ENCODE measurements at regions not wholly inside any gene's neighbourhood (a gene's known extent, or its start where the extent isn't known, plus 50 kb on each side); places are given as distances from the start of the nearest gene placed in this dataset.

- no peak overlapping the region for H2AFZ ChIP-seq
- no peaks in the 10 kb centered on the region for H3K27me3 ChIP-seq (ENCODE audit: control insufficient read depth, insufficient read depth, low read length)
- H3K4me1 ChIP-seq, result no peaks in the 10 kb centered on the region
- no peaks in the 10 kb centered on the region for H3K36me3 ChIP-seq (ENCODE audit: control insufficient read depth, insufficient read depth, low read length)
- TF ChIP-seq CTCF (IDR thresholded peaks at IDR 0.05), result no peak
- no peak overlapping the region for H3K9ac ChIP-seq
- H3K4me3 ChIP-seq (ENCODE audit: low read depth, low read length), result no peak overlapping the region
- no peak overlapping the region for H3K27ac ChIP-seq
- H3K9me3 ChIP-seq (ENCODE audit: control insufficient read depth, low read length), result no peaks in the 10 kb centered on the region
- H3K79me2 ChIP-seq, result no peaks in the 10 kb centered on the region
- H3K4me2 ChIP-seq (ENCODE audit: low read length), result no peak overlapping the region
Measured at GRCh38 chr4:20504146-20504545, 196.1 kb upstream of the PACRGL start.

GRCh38 chr4:20505927-20506326, 194.3 kb upstream of the PACRGL start:
- Histone ChIP-seq H3K4me3 (ENCODE audit: low read depth, low read length) (no peak overlapping the region), H3K9me3 (ENCODE audit: control insufficient read depth, low read length) (no peaks in the 10 kb centered on the region), H2AFZ (no peak overlapping the region), H3K4me2 (ENCODE audit: low read length) (no peak overlapping the region), H3K79me2 (no peaks in the 10 kb centered on the region), H3K27me3 (ENCODE audit: control insufficient read depth, insufficient read depth, low read length) (no peaks in the 10 kb centered on the region), H3K27ac (no peak overlapping the region), H3K36me3 (ENCODE audit: control insufficient read depth, insufficient read depth, low read length) (no peaks in the 10 kb centered on the region), H3K4me1 (no peaks in the 10 kb centered on the region), H3K9ac (no peak overlapping the region)
- TF ChIP-seq CTCF (IDR thresholded peaks at IDR 0.05), result no peak

GRCh38 chr4:20506827-20507226, 193.4 kb upstream of the PACRGL start:
- Histone ChIP-seq H3K9me3 (ENCODE audit: control insufficient read depth, low read length) (no peaks in the 10 kb centered on the region), H3K9ac (no peak overlapping the region), H3K4me3 (ENCODE audit: low read depth, low read length) (no peak overlapping the region), H3K27ac (no peak overlapping the region), H3K36me3 (ENCODE audit: control insufficient read depth, insufficient read depth, low read length) (no peaks in the 10 kb centered on the region), H3K4me2 (ENCODE audit: low read length) (no peak overlapping the region), H3K27me3 (ENCODE audit: control insufficient read depth, insufficient read depth, low read length) (no peaks in the 10 kb centered on the region), H3K79me2 (no peaks in the 10 kb centered on the region), H2AFZ (no peak overlapping the region), H3K4me1 (no peaks in the 10 kb centered on the region)
- TF ChIP-seq CTCF (IDR thresholded peaks at IDR 0.05), result no peak

- H3K9ac ChIP-seq, result no peak overlapping the region
- no peaks in the 10 kb centered on the region for H3K4me1 ChIP-seq
- H3K36me3 ChIP-seq (ENCODE audit: control insufficient read depth, insufficient read depth, low read length), result no peaks in the 10 kb centered on the region
- H3K9me3 ChIP-seq (ENCODE audit: control insufficient read depth, low read length), result no peaks in the 10 kb centered on the region
- no peak overlapping the region for H2AFZ ChIP-seq
- H3K27me3 ChIP-seq (ENCODE audit: control insufficient read depth, insufficient read depth, low read length), result no peaks in the 10 kb centered on the region
- H3K27ac ChIP-seq, result no peak overlapping the region
- no peak for TF ChIP-seq CTCF (IDR thresholded peaks at IDR 0.05)
- H3K79me2 ChIP-seq, result no peaks in the 10 kb centered on the region
- no peak overlapping the region for H3K4me3 ChIP-seq (ENCODE audit: low read depth, low read length)
- H3K4me2 ChIP-seq (ENCODE audit: low read length), result no peak overlapping the region
Measured at GRCh38 chr4:20509315-20509714, 190.9 kb upstream of the PACRGL start.

GRCh38 chr4:20512033-20512792, 188.0 kb upstream of the PACRGL start:
- no peak overlapping the region for H3K9ac ChIP-seq
- H3K9me3 ChIP-seq (ENCODE audit: control insufficient read depth, low read length), result no peaks in the 10 kb centered on the region
- H3K27ac ChIP-seq, result no peak overlapping the region
- H3K4me2 ChIP-seq (ENCODE audit: low read length), result no peak overlapping the region
- no peak overlapping the region for H2AFZ ChIP-seq
- H3K79me2 ChIP-seq, result no peaks in the 10 kb centered on the region
- TF ChIP-seq CTCF (IDR thresholded peaks at IDR 0.05), result no peak
- no peaks in the 10 kb centered on the region for H3K27me3 ChIP-seq (ENCODE audit: control insufficient read depth, insufficient read depth, low read length)
- no peaks in the 10 kb centered on the region for H3K4me1 ChIP-seq
- H3K36me3 ChIP-seq (ENCODE audit: control insufficient read depth, insufficient read depth, low read length), result no peaks in the 10 kb centered on the region
- no peak overlapping the region for H3K4me3 ChIP-seq (ENCODE audit: low read depth, low read length)

Data from parathyroid adenoma (tissue), 2 donors.